A673 (cell line): ENCODE measurements at regions not wholly inside any gene's neighbourhood (a gene's known extent, or its start where the extent isn't known, plus 50 kb on each side); places are given as distances from the start of the nearest gene placed in this dataset.

Source experiments
- BruUV-seq: library from RNA; stranded (reverse); fragments of 400-500 nt; replicated peaks from 2 replicates; lab custom pipeline; 2021; lab: Mats Ljungman, UMichigan
- CTCF ChIA-PET: fragments of 300-600 bp; sonication (Branson Sonifier 250); formaldehyde crosslinking; loops from one replicate; lab custom pipeline; 2022; ENCODE audit warnings: antibody characterized with exemption; lab: Charles Lee
- POLR2A ChIA-PET: fragments of 300-600 bp; sonication (Branson Sonifier 250); formaldehyde crosslinking; loops from one replicate; lab custom pipeline; 2022; ENCODE audit warnings: antibody characterized with exemption; ENCODE audit not compliant: low non-redundant PET; lab: Charles Lee
- DNase-seq: peaks from one replicate; pipeline ENCODE4 v3.0.0-alpha.2; 2015; ENCODE audit warnings: low spot score
- H3K27ac ChIP-seq: fragments of 200-600 bp; sonication (generic); 2 replicates; pipeline ENCODE4 v1.5.1; 2016; ENCODE audit warnings: mixed run types, low read depth, mild to moderate bottlenecking, mixed read lengths, antibody characterized with exemption, low read length; ENCODE audit not compliant: poor library complexity, severe bottlenecking
- H3K27me3 ChIP-seq: fragments of 200-600 bp; sonication (generic); replicated peaks from 2 replicates; pipeline ENCODE4 v1.6.1; 2017; ENCODE audit warnings: mixed run types, low read depth, mild to moderate bottlenecking, mixed read lengths, antibody characterized with exemption, low read length; ENCODE audit not compliant: insufficient read depth, poor library complexity
- H3K36me3 ChIP-seq: fragments of 200-600 bp; sonication (generic); 2 replicates; pipeline ENCODE4 v1.6.1; 2016; ENCODE audit warnings: mixed run types, mild to moderate bottlenecking, mixed read lengths, antibody characterized with exemption, low read length; ENCODE audit not compliant: insufficient read depth, poor library complexity, severe bottlenecking
- H3K4me1 ChIP-seq: fragments of 200-600 bp; sonication (generic); 2 replicates; pipeline ENCODE4 v1.6.1; 2017; ENCODE audit warnings: mixed run types, mild to moderate bottlenecking, mixed read lengths, antibody characterized with exemption, low read length; ENCODE audit not compliant: insufficient read depth, poor library complexity, severe bottlenecking
- H3K4me3 ChIP-seq: fragments of 200-600 bp; sonication (generic); 2 replicates; pipeline ENCODE4 v1.5.1; 2016; ENCODE audit warnings: low read depth, mixed run types, mild to moderate bottlenecking, mixed read lengths, low read length; ENCODE audit not compliant: poor library complexity, severe bottlenecking
- H3K9me3 ChIP-seq: fragments of 200-600 bp; sonication (generic); 2 replicates; pipeline ENCODE4 v1.6.1; 2016; ENCODE audit warnings: mixed run types, low read depth, mild to moderate bottlenecking, mixed read lengths, antibody characterized with exemption, low read length; ENCODE audit not compliant: poor library complexity, severe bottlenecking
- CTCF ChIP-seq: fragments of 300-800, 200-600 bp; sonication (generic); conservative IDR thresholded peaks from 2 replicates; pipeline ENCODE4 v1.5.1; 2017; ENCODE audit warnings: low read depth, mild to moderate bottlenecking, antibody characterized with exemption, low read length, moderate library complexity, mixed read lengths
- EZH2 ChIP-seq: fragments of 200-600 bp; sonication (generic); IDR thresholded peaks from 2 replicates; pipeline ENCODE4 v1.6.1; 2017; ENCODE audit warnings: borderline replicate concordance, low read depth, mild to moderate bottlenecking, mixed read lengths, antibody characterized with exemption, low read length; ENCODE audit not compliant: poor library complexity, severe bottlenecking
- intact Hi-C: fragments of 100-400 bp; cut with micrococcal nuclease; formaldehyde crosslinking; loops from one replicate; pipeline ENCODE4 v1.10.0; 2022; ENCODE audit not compliant: unreplicated experiment

- H3K9me3 ChIP-seq = no peaks in the 10 kb centered on the region
Observed at GRCh38 chr3:26273196-26273595, 349.4 kb upstream of the LRRC3B start.

GRCh38 chr3:26279091-26279490, 343.5 kb upstream of the LRRC3B start:
- Histone ChIP-seq H3K9me3 (peaks cover 11% of the 10 kb centered on the region), H3K36me3 (no peaks in the 10 kb centered on the region), H3K27ac (no peak overlapping the region), H3K4me3 (no peak overlapping the region), H3K4me1 (no peaks in the 10 kb centered on the region), H3K27me3 (no peaks in the 10 kb centered on the region)
- intact Hi-C loops = no loop called here
- TF ChIP-seq CTCF (no peak), EZH2 (no peak)
- no TSS peak for BruUV-seq
- no peak for DNase-seq
- ChIA-PET CTCF (no interaction called here), POLR2A (no interaction called here)

More at GRCh38 chr3:26273196-26273595, 349.4 kb upstream of the LRRC3B start:
- Histone ChIP-seq H3K4me1 (no peaks in the 10 kb centered on the region), H3K36me3 (no peaks in the 10 kb centered on the region), H3K27ac (no peak overlapping the region), H3K27me3 (no peaks in the 10 kb centered on the region), H3K4me3 (no peak overlapping the region)
- ChIA-PET POLR2A (no interaction called here), CTCF (no interaction called here)
- BruUV-seq = no TSS peak
- no peak for DNase-seq
- no peak for TF ChIP-seq CTCF
- TF ChIP-seq EZH2 = no peak
- intact Hi-C loops = no loop called here

- Histone ChIP-seq H3K4me1 (no peaks in the 10 kb centered on the region), H3K27ac (no peak overlapping the region), H3K9me3 (peaks cover 20% of the 10 kb centered on the region), H3K4me3 (no peak overlapping the region), H3K27me3 (no peaks in the 10 kb centered on the region), H3K36me3 (no peaks in the 10 kb centered on the region)
- BruUV-seq = no TSS peak
- intact Hi-C loops = no loop called here
- POLR2A ChIA-PET = no interaction called here
- DNase-seq = no peak
- no peak for TF ChIP-seq EZH2
- 0 out of 2 replicates have a peak, but pooled peaks have one; percentile 19 for TF ChIP-seq CTCF
- CTCF ChIA-PET = no interaction called here
Observed at GRCh38 chr3:26280517-26280916, 342.1 kb upstream of the LRRC3B start.
